HG03135 (cell line): ENCODE measurements at regions not wholly inside any gene's neighbourhood (a gene's known extent, or its start where the extent isn't known, plus 50 kb on each side); places are given as distances from the start of the nearest gene placed in this dataset.

Source experiments
- ATAC-seq: cut with Tn5 transposase; IDR thresholded peaks from one replicate; pipeline ENCODE4 v1.9.1; 2021; ENCODE audit warnings: mild to moderate bottlenecking, moderate library complexity; ENCODE audit not compliant: unreplicated experiment

- ATAC-seq = no peak
These were observed 152.3 kb downstream of the PAX3 start for GRCh38 chr2:222146488-222146887.

- ATAC-seq = no peak
These were observed 156.8 kb downstream of the PAX3 start for GRCh38 chr2:222142027-222142426.

- no peak for ATAC-seq
These were observed 162.6 kb downstream of the PAX3 start for GRCh38 chr2:222136106-222136630.

GRCh38 chr2:222134654-222135053 is 164.1 kb downstream of the PAX3 start:
- ATAC-seq = no peak

GRCh38 chr2:222133897-222134296 is 164.9 kb downstream of the PAX3 start:
- ATAC-seq = no peak

GRCh38 chr2:222130855-222131254 is 167.9 kb downstream of the PAX3 start:
- no peak for ATAC-seq

- ATAC-seq = no peak
These were observed 171.1 kb downstream of the PAX3 start for GRCh38 chr2:222127660-222128059.

- no peak for ATAC-seq
These were observed 177.9 kb downstream of the PAX3 start for GRCh38 chr2:222120933-222121332.

- no peak for ATAC-seq
These were observed 183.5 kb downstream of the PAX3 start for GRCh38 chr2:222115296-222115695.

GRCh38 chr2:222108957-222109585 is 189.7 kb downstream of the PAX3 start:
- no peak for ATAC-seq

- no peak for ATAC-seq
These were observed 190.3 kb downstream of the PAX3 start for GRCh38 chr2:222108497-222108896.

- no peak for ATAC-seq
These were observed 193.8 kb downstream of the PAX3 start for GRCh38 chr2:222105046-222105445.

GRCh38 chr2:222102575-222103349 is 196.0 kb downstream of the PAX3 start:
- ATAC-seq = no peak

- no peak for ATAC-seq
These were observed 197.8 kb downstream of the PAX3 start for GRCh38 chr2:222100704-222101699.

GRCh38 chr2:222088561-222088960 is 210.2 kb downstream of the PAX3 start:
- ATAC-seq = no peak

- no peak for ATAC-seq
These were observed 210.8 kb downstream of the PAX3 start for GRCh38 chr2:222087998-222088397.

GRCh38 chr2:222082201-222082600 is 216.6 kb downstream of the PAX3 start:
- no peak for ATAC-seq

GRCh38 chr2:222080141-222080540 is 218.7 kb downstream of the PAX3 start:
- no peak for ATAC-seq

- no peak for ATAC-seq
These were observed 221.7 kb downstream of the PAX3 start for GRCh38 chr2:222076973-222077690.

GRCh38 chr2:222074674-222075073 is 224.1 kb downstream of the PAX3 start:
- no peak for ATAC-seq
